ENCODE measurements at regions not wholly inside any gene's neighbourhood (a gene's known extent, or its start where the extent isn't known, plus 50 kb on each side); places are given as distances from the start of the nearest gene placed in this dataset.

DNA sequence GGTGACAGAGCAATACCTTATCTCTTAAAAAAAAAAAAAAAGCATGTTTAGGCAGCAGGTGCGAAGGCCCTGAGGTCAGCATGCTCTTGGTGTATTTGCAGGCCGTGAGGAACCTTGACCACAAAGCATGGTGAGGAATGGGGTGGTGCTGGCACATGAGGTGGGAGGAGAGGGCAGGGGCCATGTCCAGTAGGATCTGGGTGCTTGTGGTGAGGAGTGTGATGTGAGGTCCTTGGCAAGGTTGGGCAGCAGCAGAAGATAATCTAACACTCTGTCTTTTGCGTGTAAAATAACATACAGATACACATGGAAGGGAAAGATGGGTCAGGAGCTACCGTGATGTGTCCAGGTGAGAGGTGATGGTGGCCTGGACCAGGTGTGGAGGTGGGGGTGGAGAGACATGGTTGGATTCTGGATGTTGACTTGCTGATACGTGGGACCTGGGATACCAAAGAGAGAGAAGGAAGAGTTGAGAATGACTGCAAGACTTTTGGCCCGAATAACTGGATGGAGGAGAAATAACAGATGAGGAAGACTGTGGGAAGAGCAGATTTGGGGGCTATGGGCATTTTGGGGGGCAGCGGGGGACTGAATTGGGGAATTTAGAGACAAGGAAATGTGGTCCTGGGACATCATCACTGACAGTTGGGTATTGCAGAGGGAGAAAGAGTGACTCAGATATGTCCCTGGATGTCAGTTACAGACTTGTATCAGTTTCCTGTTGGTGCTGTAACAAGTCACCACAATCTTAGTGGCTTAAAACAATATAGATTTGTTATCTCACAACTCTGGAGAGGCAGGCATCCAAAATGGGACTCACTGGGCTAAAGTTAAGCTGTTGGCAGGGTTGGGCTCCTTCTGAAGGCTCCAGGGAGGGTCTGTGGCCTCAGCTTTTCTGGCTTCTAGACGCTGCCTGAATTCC lies 274.9 kb downstream of the HAPSTR1 start:
- TF ChIP-seq GATA3 (IDR thresholded peaks at IDR 0.05; ENCODE audit: low read depth, low read length) (no peak), GATA2 (IDR thresholded peaks at IDR 0.05; ENCODE audit: low read depth, low read length) (no peak)

DNA sequence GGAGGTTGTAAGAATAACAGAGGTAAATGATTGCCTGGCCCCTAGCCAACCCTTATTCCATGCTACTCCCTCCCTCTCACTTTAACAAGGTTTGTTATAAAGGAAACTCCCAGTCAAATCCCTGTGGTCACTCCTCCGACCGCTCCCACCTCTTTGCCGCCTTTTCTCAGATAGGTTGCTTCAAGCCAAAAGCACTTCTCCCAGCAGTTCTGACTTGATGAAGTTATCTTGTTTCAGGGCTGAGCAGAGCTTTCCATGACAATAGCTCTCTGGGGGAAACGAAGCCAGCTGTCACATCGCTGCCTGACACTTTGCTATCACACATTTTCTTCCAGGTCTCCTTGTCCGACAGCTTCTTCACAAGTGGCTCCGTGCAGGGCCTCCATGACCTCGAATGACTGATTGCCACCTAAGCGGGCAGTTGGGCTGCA lies 278.6 kb downstream of the HAPSTR1 start:
- TF ChIP-seq GATA2 (IDR thresholded peaks at IDR 0.05; ENCODE audit: low read depth, low read length) (no peak), GATA3 (IDR thresholded peaks at IDR 0.05; ENCODE audit: low read depth, low read length) (no peak)

DNA sequence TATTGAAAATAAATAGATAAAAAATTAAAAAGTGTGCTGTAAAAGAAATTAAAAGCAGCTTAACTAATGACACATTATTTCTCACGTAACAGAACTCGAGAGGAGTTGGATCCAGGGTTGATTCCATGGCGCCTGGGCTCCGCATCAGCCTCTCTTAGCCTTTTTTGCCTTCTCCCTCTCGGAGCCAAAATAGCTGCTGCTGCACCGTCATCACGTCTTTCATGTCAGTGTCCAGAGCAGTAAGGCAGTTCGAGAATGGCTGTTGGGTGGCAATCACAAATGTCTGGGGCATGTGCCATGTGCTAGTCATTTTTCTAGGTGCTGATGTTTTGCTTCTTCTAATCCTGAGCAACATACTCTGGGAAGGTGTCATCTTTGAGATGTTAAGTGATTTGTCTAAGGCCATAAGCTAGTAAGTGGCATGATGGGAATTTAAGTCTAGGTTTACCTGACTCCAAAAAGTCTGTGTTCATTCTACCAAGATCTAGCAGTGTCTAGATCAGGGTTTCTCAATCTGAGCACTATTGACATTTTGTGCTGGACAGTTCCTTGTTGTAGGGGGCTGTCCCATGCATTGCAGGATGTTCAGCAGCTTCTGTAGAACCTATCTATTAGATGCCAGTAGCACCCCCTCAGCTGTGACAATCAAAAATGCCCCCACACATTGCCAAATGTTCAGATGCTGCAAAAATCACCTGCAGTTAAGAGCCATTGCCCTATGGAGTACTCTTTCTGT lies 280.4 kb downstream of the HAPSTR1 start:
- no peak for TF ChIP-seq GATA2 (IDR thresholded peaks at IDR 0.05; ENCODE audit: low read depth, low read length)
- TF ChIP-seq GATA3 (IDR thresholded peaks at IDR 0.05; ENCODE audit: low read depth, low read length) = no peak

DNA sequence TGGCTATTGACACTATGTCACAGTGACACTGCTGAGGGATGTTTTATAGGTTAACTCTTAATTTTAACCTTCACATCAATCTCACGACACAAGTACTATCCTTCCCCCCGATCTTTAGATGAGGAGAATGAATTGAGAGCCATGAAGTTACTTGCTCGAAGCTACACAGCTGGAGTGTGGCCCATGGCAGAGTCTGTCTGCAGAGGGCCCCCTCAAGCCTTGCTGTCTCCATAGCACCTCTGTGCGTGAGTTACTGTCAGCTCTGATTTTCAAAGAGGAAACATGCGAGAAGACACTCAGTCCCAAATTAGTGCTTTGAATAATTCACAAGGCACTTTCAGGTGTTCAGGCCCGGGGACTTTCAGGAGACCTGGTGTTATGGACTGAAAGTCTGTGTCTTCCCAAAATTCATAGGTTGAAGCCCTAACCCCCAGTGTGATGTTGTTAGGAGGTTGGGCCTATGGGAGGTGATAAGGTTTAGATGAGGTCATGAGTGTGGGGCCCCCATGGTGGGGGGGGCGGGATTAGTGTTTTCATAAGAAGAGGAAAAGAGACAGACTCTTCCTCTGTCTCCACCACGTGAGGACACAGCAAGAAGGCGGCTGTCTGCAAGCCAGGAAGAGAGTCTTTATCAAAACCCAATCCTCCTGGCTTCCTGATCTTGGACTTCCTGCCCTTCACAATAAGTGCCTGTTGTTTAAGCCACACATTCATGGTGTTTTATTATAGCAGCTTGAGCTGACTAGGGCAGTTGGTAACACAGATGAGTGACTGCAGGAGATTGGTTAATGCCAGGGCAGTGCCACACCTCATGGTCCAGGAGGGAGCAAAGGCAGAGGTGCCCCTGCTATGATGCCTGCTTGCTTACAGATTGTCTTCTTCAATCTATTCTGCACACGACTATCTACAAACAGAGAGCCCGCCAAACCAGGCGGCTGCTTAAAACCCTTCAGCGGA lies 281.8 kb downstream of the HAPSTR1 start:
- TF ChIP-seq GATA2 (IDR thresholded peaks at IDR 0.05; ENCODE audit: low read depth, low read length) (no peak), GATA3 (IDR thresholded peaks at IDR 0.05; ENCODE audit: low read depth, low read length) (no peak)

DNA sequence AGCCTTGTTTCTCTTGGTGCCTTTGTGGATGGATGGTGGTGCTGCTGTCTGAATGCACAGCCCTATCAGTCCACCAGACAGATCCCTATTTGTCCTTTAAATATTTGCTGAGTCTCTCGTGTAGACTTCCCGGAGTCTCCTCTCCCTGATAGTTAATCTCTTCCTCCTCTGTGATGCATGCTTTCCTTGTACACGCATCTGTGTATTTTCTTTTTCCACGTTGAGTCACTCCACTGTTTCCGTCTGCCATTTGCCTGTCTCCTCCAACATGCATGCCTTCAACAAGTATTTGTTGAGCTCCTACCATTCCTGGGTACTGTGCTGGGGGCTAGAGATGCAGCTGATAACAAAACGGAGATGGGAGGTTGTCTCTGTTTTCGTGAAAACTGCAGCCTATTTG lies 282.6 kb downstream of the HAPSTR1 start:
- TF ChIP-seq GATA3 (IDR thresholded peaks at IDR 0.05; ENCODE audit: low read depth, low read length) (0 out of 2 replicates have a peak, but pooled peaks have one; percentile 34), GATA2 (IDR thresholded peaks at IDR 0.05; ENCODE audit: low read depth, low read length) (peak; percentile 41; the same call in 1 of the 2 replicates)

DNA sequence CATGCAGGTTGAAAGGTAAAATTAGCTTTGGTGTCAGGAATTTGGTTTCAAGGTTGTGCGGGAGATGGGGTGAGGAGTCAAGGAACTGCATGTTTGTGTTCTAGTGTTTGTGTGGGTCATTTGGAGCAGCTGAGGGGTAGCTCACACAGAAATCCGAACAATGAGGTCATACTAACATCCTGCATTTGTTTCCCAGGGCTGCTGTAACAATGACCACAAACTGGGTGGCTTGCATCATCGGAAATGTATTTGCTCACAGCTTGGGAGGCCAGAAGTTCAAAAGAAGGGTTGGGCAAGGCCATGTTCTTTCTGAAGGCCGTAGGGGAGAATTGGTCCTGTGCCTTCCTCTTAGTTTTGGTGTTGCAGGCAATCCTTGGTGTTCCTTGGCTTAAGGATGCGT lies 287.4 kb downstream of the HAPSTR1 start:
- TF ChIP-seq GATA2 (IDR thresholded peaks at IDR 0.05; ENCODE audit: low read depth, low read length) = no peak
- TF ChIP-seq GATA3 (IDR thresholded peaks at IDR 0.05; ENCODE audit: low read depth, low read length) = no peak

DNA sequence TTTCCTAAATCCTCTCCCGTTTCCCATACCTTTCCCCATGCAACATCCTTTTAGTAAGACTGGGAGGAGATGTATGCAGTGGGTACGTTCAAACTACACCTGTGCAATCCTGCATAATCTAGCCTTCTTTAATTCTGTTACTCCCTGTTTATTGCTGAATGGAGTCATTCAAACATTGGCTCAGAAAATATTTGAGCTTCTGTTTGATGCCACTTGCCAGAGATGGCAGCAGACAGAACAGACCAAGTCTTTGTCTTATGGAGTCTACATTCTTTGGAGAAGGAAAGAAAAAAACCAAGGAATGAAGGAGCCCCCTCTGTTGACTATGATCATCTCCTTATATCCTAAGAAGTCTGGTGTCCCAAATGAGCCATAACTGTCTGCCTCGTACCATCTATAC lies 288.8 kb downstream of the HAPSTR1 start:
- TF ChIP-seq GATA2 (IDR thresholded peaks at IDR 0.05; ENCODE audit: low read depth, low read length) (no peak), GATA3 (IDR thresholded peaks at IDR 0.05; ENCODE audit: low read depth, low read length) (no peak)

DNA sequence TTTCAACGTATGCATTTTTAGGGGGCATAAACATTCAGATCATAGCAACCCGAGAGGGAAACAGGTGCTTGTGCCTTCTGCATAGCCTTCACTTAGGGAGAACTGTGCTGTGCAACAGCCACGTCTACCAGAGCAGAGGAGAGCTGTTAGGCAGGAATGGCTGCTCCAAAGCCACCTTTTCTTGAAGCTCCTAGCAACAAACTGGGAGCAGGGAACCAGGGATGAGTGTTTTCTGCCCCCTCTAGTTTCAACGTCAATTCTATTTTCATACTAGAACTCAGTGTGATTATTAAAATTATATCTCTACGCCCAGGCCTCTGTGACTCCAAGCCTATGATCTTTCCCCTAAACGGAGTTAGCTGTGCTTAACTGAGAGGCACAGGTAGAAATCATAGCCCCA lies 290.0 kb downstream of the HAPSTR1 start:
- no peak for TF ChIP-seq GATA2 (IDR thresholded peaks at IDR 0.05; ENCODE audit: low read depth, low read length)

DNA sequence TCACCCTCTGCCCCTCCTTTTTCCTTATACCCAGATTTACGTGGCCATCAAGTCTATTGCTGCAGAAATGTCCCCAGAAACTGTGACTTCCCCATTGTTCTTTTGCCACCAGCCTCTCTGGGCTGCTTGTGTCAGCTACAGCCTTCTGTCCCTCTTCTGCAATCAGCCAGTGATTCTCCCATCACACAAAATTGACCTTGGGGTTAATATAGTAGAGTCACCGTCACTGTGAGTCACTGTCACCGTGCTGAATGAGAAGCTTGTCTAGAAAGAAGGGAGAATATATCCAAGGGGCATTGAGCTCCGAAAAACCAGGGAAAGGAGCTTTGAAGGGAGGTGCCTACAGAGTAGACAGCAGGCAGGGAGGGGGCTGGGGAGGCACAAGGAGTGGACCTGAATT lies 290.5 kb downstream of the HAPSTR1 start:
- TF ChIP-seq GATA2 (IDR thresholded peaks at IDR 0.05; ENCODE audit: low read depth, low read length) = no peak
- TF ChIP-seq GATA3 (IDR thresholded peaks at IDR 0.05; ENCODE audit: low read depth, low read length) = no peak

DNA sequence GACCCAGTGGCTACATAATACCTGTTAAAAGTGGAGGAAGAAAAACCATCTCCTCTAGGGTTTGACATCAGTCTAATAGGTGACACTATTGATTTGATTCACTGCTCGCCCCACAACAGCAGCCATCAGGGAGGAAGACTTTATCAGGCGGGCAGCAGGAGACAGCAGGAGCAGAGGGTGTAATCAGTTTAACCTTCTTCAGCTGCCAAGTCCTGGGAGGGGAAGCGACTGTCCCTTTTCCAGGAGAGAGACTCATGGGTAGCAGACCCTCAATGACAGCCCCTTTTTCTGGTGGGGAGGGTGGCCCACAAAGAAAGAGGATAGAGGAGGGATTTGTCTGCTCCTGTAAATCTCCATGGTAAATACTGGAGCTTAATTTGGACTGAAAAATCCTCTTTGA lies 291.8 kb downstream of the HAPSTR1 start:
- TF ChIP-seq GATA3 (IDR thresholded peaks at IDR 0.05; ENCODE audit: low read depth, low read length) (no peak), GATA2 (IDR thresholded peaks at IDR 0.05; ENCODE audit: low read depth, low read length) (no peak)

DNA sequence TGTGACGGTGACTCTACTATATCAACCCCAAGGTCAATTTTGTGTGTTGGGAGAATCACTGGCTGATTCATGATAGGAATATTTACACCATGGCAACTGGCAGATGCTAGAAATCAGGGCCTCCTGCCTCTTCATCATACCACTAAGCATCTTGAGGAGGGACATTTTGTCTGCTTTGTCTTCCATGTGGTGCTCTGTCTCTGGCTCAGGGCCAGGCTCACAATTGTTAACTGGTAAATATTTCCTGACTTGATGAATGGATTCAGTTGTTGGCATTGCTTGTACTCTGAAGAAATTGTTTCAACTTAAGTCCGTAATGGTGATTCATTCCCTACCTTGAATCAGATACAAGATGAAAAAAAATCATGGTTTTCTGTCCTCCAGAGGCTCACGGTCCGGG lies 292.7 kb downstream of the HAPSTR1 start:
- no peak for TF ChIP-seq GATA3 (IDR thresholded peaks at IDR 0.05; ENCODE audit: low read depth, low read length)
- TF ChIP-seq GATA2 (IDR thresholded peaks at IDR 0.05; ENCODE audit: low read depth, low read length) = no peak

DNA sequence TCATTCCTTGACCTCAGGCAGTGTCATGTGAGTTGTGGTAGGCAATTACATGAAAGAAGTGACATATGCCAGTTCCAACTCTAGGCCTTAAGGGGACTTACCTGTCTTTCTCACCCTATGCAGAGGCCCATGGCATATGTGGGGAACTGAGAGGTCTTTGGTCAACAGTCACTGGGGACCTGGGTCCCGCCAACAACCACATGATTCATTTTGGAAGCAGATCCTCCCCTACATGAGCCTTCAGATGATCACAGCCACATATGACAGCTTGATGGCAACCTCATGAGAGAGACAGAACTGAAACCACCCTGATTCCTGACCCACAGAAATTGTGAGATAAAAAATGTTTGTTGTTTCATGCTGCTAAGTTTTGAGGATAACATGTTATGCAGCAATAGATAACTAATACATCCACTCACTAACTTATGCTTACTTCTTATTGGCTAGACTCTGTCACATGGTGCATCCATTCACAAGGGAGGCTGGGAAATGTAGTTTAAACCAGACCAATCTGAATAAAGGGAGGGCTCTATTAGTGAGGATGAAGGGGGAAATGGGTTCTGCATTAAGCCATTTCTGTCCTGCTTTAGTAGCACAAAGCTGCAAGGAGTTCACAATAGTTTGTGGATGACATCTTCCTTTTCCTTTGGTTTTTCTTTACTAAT lies 298.2 kb downstream of the HAPSTR1 start:
- no peak for TF ChIP-seq GATA3 (IDR thresholded peaks at IDR 0.05; ENCODE audit: low read depth, low read length)
- no peak for TF ChIP-seq GATA2 (IDR thresholded peaks at IDR 0.05; ENCODE audit: low read depth, low read length)

DNA sequence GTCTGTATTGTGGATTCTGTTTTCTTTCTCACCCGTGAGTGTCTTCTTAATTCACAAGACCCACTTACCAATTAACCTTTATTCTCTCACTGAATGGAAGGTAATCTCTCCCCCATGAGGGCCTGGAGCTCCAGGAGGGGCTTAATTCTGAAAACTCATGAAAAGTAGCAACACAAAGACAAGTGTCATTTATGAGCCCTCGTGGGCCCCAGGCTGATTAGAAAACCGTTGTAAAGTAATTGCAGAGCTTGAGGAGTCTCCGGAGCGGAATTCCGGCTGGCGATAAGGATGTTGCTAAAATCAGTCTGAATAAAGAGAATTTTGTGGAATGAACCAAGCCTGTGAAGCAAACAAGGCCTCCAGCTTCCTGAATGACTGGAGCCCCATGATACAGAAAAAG lies 301.5 kb downstream of the HAPSTR1 start:
- TF ChIP-seq GATA3 (IDR thresholded peaks at IDR 0.05; ENCODE audit: low read depth, low read length) (no peak), GATA2 (IDR thresholded peaks at IDR 0.05; ENCODE audit: low read depth, low read length) (no peak)

All from SH-SY5Y (cell line).